Lower lobe of right lung (tissue), 2 donors: ENCODE measurements at regions not wholly inside any gene's neighbourhood (a gene's known extent, or its start where the extent isn't known, plus 50 kb on each side); places are given as distances from the start of the nearest gene placed in this dataset.

Experiments
- ATAC-seq, 2 donors: fragments of 200-7000 bp; cut with Tn5 transposase; one replicate each; pipeline ENCODE4 v1.9.1; 2020 to 2022; ENCODE audit warnings: mild to moderate bottlenecking in 2 of 2, moderate library complexity in 2 of 2
- DNase-seq: peaks from one replicate; pipeline ENCODE4 v3.0.0-alpha.2; 2020
- H3K27ac ChIP-seq: fragments of 200-600 bp; one replicate; pipeline ENCODE4 v1.8.0; 2022
- H3K27me3 ChIP-seq: fragments of 200-600 bp; one replicate; pipeline ENCODE4 v1.8.0; 2022; ENCODE audit warnings: low read depth
- H3K36me3 ChIP-seq: fragments of 200-600 bp; one replicate; pipeline ENCODE4 v1.8.0; 2022; ENCODE audit warnings: mild to moderate bottlenecking
- H3K4me1 ChIP-seq: fragments of 200-600 bp; one replicate; pipeline ENCODE4 v1.8.0; 2022
- H3K4me3 ChIP-seq: fragments of 200-600 bp; one replicate; pipeline ENCODE4 v1.8.0; 2022; ENCODE audit warnings: mild to moderate bottlenecking
- H3K9me3 ChIP-seq: fragments of 200-600 bp; one replicate; pipeline ENCODE4 v1.8.0; 2022
- CTCF ChIP-seq: fragments of 200-600 bp; IDR thresholded peaks from one replicate; pipeline ENCODE4 v1.8.0; 2022; ENCODE audit warnings: antibody characterized with exemption, mild to moderate bottlenecking
- intact Hi-C: fragments of 100-400 bp; cut with DNase I; formaldehyde crosslinking; loops from one replicate; pipeline ENCODE4 v1.11.0; 2022
- donor health status: DM: no; HTN: yes; CAD: no; lungs with severe emphysema.

DNA sequence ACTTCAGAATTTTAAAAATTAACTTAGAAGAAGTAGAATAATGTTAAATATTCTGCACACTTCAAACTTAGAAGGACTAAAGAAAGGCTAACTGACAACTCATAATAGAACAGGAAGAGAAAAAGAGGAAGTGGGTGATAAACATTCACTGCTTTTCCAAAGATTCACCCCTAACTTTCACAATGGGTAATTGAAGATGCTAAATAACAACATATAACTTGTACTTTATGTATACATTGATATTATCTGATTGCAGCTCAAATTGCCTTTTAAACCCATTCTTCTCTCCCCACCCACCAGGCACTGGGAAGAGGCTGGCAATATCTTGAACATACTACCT is 376.6 kb downstream of the EFNA5 start:
- no peak for ATAC-seq
- peaks cover 14% of the 10 kb centered on the region for H3K4me1 ChIP-seq
- no peaks in the 10 kb centered on the region for H3K27me3 ChIP-seq
- TF ChIP-seq CTCF: no peak
- no peaks in the 10 kb centered on the region for H3K36me3 ChIP-seq
- H3K27ac ChIP-seq: no peak overlapping the region
- intact Hi-C loops: no loop called here
- no peak overlapping the region for H3K4me3 ChIP-seq
- no peak for DNase-seq
- H3K9me3 ChIP-seq: no peaks in the 10 kb centered on the region

DNA sequence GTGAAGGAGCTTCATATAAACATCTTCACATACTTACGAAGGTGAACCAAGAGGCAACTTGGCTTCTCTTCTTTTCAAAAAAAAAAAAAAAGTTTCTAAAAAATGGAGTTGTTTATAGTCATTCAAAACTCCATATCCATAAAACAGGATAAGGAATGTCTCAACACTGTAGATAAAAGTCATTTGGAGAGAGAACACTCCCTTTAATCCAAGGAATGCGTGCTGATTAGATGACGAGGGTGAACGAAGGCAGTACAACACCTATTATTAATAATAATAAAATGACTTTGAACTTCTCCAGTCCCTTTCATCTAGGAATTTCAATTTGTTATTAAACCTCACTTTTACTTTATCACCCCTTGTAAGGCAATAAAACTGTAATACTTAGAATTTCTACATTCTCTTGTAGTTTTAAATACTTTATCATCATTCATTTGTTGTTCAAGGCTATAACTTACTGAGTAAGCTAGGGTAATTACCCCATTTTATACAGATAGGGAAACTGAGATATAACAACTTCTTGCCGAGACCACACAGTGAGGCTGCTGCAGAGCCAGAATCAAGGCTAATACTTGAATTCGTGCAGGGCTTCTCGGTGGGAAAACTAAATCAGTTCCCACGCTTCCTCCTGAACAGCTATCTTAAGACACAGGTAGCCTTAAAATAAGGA is 377.1 kb downstream of the EFNA5 start:
- no peak overlapping the region for H3K4me3 ChIP-seq
- intact Hi-C loops: no loop called here
- DNase-seq (no peak), ATAC-seq (no peak)
- H3K36me3 ChIP-seq: no peaks in the 10 kb centered on the region
- no peak overlapping the region for H3K27ac ChIP-seq
- no peaks in the 10 kb centered on the region for H3K27me3 ChIP-seq
- no peak for TF ChIP-seq CTCF
- peaks cover 14% of the 10 kb centered on the region for H3K4me1 ChIP-seq
- no peaks in the 10 kb centered on the region for H3K9me3 ChIP-seq

DNA sequence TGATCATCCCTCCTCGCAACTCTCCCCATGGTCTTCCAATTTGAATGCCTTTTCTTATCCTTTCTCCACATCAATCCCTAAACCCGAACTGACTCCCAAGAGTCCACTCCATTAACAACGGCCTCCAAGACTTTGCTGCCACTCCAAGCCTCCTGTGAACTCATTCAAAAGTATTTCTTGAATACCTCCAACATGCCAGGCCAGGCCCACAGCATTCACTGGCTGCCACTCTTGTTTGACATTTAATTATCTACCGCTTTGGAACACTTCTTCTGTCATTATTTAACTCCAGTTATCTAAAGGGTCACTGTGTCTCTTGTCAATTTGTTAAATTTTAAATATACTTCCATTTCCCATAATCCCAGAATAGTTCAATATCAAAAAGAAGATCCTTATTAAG is 378.9 kb downstream of the EFNA5 start:
- DNase-seq: no peak
- H3K36me3 ChIP-seq: no peaks in the 10 kb centered on the region
- intact Hi-C loops: no loop called here
- no peaks in the 10 kb centered on the region for H3K27me3 ChIP-seq
- no peaks in the 10 kb centered on the region for H3K9me3 ChIP-seq
- no peak for ATAC-seq
- peaks cover 14% of the 10 kb centered on the region for H3K4me1 ChIP-seq
- H3K27ac ChIP-seq: no peak overlapping the region
- no peak overlapping the region for H3K4me3 ChIP-seq
- TF ChIP-seq CTCF: no peak

GRCh38 chr5:107290780-107291398 is 379.8 kb downstream of the EFNA5 start:
- Histone ChIP-seq H3K36me3 (no peaks in the 10 kb centered on the region), H3K4me1 (peaks cover 11% of the 10 kb centered on the region), H3K27ac (no peak overlapping the region), H3K4me3 (no peak overlapping the region), H3K27me3 (no peaks in the 10 kb centered on the region), H3K9me3 (no peaks in the 10 kb centered on the region)
- ATAC-seq (peak in 1 of 2 donors; percentile 76), DNase-seq (no peak)
- intact Hi-C loops: no loop called here
- no peak for TF ChIP-seq CTCF

DNA sequence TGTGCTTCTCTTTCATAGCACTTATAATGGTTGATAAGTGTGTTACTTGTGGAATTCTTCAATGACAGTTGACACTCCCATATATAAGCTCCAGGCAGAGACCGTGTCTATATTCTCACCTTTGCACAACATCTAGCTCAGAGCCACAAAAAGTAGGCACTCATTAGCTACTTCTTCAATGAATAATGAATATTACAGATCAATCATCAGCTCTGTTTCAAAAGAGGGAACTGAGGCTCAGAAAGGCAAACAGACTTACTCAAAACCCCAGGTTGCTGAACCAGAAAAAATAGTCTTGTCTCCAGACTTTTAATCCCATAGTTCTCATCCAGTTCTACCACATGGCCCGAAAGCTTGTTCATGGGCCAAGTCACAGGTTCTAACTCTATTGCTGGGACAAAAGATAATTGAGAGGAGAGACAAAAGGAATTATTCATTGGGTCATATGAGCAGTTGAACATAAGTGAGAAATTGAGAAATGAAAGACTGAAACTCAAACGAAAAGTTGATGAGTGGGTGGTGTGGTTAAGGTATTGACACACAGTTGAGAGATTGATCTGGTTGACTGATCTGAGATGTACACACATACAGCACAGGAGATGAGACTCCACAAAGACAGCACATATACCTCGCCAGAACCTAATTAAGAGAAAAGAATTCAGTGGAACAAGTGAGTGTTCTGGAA is 381.6 kb downstream of the EFNA5 start:
- no peak overlapping the region for H3K27ac ChIP-seq
- TF ChIP-seq CTCF: no peak
- H3K27me3 ChIP-seq: no peaks in the 10 kb centered on the region
- H3K9me3 ChIP-seq: no peaks in the 10 kb centered on the region
- intact Hi-C loops: no loop called here
- no peaks in the 10 kb centered on the region for H3K4me1 ChIP-seq
- H3K4me3 ChIP-seq: no peak overlapping the region
- no peak for DNase-seq
- H3K36me3 ChIP-seq: no peaks in the 10 kb centered on the region
- no peak for ATAC-seq
